Activated CD4-positive, alpha-beta T cell treated with anti-CD3 and anti-CD28 coated beads for 4 hours (primary cell): ENCODE measurements at regions not wholly inside any gene's neighbourhood (a gene's known extent, or its start where the extent isn't known, plus 50 kb on each side); places are given as distances from the start of the nearest gene placed in this dataset.

Source experiments
- DNase-seq, 2 donors: peaks; one replicate each; pipeline ENCODE4 v3.0.0-alpha.2; 2020

DNA sequence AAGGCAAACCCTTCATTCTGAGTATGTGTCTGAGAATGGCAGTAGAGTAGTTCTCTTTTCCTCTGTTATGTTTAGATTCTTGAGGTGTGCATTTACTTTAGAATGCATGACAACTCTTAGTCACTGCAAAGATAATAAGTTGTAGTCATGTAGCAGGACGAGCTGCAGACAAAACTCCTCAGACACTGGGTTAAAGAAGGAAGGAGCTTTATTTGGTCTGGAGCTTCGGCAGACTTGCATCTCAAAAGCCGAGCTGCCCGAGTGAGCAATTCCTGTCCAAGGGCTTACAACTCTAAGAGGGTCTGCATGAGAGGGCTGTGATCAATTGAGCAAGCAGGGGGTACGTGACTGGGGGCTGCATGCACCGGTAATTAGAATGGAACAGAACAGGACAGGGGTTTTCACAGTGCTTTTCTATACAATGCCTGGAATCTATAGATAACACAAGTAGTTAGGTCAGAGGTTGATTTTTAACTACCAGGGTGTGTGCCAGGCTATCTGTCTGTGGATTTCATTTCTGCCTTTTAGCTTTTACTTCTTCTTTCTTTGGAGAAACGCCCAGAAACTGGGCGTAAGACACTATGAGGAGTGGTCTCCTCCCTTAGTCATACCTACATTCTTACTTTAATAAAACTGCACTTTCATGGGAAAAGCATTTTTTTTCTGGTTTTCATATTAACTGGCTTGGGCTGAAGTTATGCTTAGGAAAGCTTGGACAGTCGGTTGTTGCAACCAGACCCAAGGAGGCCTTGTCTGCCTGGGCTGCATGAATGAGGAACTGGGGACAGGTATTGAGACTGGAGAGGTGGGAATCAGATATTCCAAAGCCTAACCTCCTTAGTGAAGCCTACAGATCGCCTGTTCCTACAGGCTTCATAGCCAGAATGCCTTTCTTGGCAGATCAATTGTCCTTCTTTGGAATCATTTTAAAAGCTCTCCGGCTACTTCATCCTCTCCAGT lies 115.1 kb downstream of the RHOU start:
- no peak for DNase-seq

DNA sequence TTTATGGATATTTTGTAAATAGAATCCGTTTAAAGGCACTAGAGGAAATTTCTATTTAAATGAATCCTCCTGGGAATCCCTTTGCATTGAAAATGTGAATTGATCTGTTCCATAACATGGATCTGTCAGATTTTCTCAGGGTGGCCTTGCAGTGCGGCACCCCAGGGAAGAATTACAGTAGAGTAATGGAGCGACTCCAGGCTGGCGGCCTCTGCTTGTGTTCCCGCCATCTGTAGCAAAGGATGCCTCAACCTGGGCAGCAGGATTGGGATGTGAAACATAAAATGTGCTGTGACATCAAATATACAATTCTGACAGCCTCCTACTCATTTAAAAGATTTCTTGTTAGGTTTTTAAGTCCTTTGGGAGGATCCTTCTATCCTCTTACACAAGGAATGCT lies 115.9 kb downstream of the RHOU start:
- DNase-seq, result no peak

DNA sequence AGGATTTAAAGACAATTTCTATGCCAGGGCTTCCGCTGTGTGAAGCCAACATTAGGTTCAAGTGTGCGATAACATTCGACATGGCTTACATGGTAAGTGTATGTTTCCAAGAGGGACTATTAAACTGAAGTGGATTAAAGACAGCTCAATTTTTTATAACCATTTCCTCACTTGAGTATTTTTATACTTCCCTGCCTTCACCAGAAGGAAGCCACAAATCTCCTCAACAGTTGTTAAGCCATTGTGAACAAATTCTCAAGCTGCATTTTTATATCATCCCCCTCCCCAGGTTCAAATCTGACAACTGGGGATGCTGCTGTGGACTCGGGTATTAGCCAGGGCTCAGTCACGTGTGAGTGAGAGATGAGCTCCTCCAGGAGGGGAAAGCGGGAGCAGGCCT lies 116.3 kb downstream of the RHOU start:
- no peak for DNase-seq

DNA sequence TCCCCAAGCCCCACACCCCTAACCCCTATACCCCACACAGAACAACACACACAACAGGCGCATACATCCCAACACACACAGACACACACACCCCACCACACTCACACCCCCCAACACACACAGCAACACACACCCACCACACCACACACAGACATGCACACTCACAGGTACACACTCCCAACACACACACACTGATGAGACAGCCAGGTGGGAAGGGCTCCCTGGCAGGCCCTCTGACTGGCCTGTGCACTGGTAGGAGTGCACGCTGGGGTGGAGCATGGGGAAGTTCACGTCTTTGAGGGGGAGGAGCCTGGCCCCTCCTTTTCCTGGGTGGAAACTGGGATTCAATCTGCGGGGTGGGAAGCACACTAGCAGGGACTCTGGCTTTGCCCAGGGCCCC lies 116.7 kb downstream of the RHOU start:
- no peak for DNase-seq

DNA sequence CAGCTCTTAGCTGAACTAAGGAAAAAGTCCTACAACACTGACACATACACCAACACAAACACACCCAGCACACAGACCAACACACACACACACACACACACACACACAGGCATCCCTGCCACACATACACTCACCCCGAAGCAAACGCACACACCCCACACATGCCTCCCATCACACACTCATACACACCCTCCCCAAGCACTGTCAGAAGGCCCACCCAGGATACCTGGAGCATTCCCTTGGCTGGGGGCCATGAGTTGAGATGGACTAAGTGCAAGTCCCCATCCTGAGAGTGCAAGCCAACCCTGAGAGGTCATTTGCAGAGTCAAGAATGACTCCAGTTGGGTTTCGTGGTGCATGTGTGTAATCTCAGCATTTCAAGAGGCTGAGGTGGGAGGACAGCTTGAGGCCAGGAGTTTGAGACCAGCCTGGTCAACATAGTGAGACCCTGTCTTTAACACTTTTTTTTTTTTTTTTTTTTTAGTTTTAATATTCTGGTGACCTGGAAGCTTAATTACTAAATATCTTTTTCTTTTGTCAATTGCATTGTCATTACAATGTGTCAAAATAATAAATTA lies 117.3 kb downstream of the RHOU start:
- DNase-seq, result no peak

GRCh38 chr1:228853191-228853590 lies 117.9 kb downstream of the RHOU start:
- no peak for DNase-seq

- DNase-seq, result no peak
These were observed 118.4 kb downstream of the RHOU start for GRCh38 chr1:228853637-228854036.

DNA sequence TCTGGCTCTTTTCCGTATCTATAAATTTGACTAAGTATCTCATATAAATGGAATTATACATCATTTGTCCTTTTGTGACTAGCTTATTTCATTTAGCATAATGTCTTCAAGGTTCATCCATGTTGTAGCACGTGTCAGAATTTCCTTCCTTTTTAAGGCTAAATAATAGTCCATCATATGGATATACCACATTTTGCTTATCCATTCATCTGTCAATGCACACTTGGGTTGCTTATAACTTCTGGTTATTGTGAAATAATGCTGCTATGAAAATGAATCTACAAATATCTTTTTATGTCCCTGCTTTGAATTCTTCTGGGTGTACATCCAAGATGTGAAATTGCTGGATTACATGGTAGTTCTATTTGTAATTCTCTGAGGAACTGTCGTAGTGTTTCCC lies 119.6 kb downstream of the RHOU start:
- DNase-seq, result no peak

DNA sequence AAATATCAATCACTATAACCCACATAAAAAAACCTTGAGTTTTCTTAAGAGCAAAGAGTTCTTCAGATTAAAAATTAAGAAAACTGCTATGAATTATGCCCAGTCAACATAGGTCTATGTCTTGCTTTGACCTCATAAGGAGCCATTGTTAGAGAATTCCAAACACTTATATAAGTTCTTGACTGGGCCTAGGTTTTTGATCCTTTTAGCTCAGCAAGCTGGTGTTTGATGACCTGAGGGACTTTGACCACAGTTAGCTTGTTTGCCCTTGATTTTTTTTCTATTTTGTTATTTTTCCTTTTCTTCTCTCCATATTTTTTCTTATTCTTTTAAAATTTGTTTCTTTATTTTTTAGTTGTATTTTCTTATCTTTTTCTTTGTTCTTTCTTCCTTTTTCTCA lies 122.3 kb downstream of the RHOU start:
- DNase-seq, result no peak

DNA sequence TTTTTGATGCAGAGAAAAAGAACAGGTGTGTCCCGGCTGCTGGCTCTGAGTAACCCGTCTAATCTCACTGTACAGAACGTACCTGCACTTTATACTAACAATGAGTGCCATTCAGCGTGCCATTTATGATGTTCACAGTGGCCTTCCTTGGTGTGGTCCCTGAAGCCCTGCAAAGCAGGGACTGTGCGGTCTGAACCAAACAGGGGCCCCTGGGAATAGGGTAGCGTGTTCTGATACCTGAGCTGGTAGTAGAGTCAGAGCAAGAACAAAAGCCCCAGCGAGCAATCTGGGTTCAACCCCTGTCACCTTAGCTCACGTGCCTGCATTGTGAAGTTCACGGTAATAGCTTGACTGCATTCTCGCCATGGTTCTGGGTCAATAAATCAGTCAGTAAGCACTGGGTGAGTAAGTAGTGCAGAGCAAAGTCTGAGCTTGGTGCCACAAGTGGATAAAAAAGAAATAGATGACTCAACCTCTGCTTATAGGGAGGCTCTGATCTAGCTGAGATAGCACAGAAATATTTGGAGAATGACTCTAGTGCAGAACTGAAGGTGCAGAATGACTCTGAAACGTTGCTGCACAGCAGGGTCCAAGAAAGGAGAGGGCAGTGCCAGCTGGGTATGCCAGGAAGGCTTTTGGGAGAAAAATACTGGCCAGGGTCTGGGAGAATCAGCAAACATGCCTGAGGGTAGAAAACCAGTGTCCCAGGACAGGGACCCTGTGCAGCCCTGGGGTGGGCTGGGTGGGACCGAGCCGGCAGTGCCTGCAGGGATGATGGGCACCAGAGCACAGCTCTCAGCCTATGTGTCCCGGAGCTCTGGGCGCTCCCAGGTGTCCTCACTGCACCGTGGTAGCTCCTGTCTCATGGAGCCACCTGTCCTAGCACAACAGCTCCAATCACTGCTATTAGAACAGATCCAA lies 125.9 kb downstream of the RHOU start:
- DNase-seq, result no peak

DNA sequence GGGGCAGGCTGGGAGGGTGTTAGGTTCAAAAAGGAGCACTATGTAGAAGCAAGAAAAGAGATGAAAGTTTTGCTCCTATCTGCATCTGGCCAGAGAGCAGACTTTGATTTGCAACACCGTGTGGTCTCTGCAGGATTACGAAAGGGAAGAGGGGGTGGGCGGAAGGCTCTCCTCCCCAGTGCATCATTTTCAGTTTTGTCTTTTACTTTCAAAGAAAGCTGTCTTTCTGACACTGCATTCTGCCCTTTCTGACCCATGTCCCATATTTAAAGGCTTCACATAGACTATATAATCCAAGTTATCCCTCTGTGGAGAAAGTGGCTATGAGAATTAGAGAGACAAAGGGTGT lies 126.5 kb downstream of the RHOU start:
- no peak for DNase-seq

GRCh38 chr1:228862542-228863505 lies 127.5 kb downstream of the RHOU start:
- no peak for DNase-seq

DNA sequence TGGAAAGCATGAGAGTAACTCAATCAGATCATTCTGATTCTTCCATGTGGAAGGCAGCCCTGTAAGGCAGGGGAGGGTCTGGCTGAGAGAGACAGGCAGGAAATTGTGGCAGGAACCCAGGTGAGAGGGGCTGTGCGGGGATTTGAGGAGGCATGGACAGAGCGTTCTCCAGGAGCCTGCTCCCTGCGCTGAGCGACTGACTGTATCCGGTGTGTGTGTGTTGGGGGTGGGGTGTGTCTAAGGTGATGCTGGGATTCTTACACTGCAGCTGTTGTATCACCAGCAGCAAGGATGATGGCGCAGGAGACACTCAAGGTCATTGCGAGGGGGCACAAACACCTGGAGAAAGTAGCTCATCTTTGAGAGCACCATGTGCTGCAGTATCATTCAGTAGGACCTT lies 128.5 kb downstream of the RHOU start:
- no peak for DNase-seq

GRCh38 chr1:228865627-228866330 lies 130.5 kb downstream of the RHOU start:
- no peak for DNase-seq

DNA sequence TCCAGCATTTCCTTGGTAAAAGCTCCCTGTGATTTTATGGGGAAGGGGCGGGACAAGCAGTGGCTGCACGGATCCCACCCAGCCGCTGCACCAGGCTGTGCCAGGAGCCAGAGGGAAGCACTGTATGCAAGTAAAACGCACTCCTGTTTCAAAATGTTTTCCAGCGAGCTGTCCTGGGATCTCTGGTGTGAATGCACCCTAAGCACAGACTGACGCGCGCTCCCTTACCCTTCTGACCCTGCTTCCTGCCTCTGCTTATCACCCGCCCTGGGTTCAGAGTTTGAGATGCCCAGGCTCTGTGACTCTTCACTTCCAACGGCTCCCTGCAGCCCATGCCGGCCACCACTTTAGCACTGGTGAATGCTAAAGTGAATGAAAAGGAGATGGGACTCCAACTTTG lies 131.2 kb downstream of the RHOU start:
- DNase-seq, result no peak

GRCh38 chr1:228867108-228867950 lies 132.1 kb downstream of the RHOU start:
- DNase-seq, result no peak

DNA sequence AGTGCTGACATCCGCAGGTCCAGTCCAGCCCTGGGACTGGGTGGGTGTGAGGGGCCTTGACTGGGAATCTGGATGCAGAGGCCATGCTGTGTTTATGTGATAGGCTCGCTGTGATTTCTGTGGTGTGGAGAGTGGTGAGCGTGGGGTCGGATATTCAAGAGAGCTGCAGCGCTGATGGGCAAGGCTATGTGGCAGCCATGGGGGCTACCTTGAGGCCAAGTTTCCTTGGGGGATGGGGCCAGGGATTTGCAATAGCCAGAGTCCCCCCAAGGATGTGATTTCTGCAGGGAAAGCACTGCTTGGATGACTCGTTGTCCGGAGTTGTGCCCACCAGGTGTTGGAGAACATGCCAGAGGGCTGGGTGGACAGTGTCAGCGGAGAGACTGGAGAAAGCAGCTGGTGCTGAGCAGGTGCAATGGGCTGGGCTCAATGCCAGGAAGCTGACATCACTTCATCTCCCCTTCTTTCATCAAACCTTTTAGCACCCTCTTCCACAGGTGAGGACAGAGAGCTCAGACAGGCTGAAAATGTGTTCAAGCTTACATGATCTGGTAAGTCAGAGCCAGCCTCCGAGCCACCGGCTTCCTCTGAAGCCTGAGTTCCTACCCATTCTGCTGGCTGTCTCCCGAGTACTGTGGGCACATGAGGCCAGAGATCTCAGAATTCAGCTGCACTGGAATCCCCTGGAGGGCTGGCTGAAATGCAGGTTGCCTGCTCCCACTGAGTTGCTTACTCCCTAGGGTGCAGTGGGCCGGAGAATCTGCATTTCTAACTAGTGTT lies 132.9 kb downstream of the RHOU start:
- no peak for DNase-seq

DNA sequence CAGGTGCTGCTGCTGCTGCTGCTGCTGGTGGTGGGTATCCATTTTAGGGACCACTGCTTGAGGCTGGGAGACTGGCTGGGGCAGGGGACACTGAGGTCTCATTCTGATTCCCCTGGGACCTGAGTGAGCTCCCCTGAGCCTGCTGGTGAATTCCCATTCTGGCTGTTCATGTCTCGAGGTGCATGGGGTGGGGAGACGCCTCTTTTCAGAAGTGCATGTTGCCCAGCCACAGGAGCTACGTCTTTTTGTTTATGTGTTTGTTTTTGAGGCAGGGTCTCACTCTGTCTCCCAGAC lies 133.4 kb downstream of the RHOU start:
- no peak for DNase-seq

DNA sequence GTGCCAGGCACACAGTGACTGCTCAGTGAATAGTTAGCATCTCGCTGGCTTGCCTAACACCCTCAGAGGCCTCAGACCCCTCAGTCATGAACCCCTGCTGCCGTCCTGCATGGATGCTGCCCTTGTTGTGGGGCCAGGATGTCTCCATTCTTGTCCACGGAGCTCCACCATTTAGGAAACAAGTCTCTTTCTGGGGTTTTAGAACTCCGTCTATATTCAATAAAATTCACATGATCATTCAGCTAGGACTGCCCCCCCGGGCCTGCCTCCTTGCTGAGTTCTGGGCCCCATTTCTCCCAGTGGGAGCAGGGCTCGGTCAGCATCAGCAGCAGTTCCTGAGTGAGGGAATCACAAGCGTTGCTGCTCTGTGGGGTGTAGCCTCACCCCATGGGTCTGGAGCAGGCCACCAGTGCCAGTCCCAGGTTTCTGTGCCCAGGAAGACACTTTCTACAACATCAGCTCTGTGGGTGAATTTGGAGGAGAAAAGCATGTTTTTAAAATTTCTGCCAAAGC lies 134.1 kb downstream of the RHOU start:
- DNase-seq, result no peak
